Epithelial cell of esophagus (primary cell): ENCODE measurements at regions not wholly inside any gene's neighbourhood (a gene's known extent, or its start where the extent isn't known, plus 50 kb on each side); places are given as distances from the start of the nearest gene placed in this dataset.

ENCODE experiments used
- DNase-seq: peaks from one replicate; pipeline ENCODE4 v3.0.0; 2010; ENCODE audit warnings: low read depth
- H3K4me3 ChIP-seq: 2 replicates; pipeline ENCODE4 v1.5.1; 2011; ENCODE audit warnings: mild to moderate bottlenecking, low read length, control low read depth
- TF ChIP-seq, protein P1 (sequence below): IDR thresholded peaks from 2 replicates; pipeline ENCODE4 v1.5.1; 2011; ENCODE audit warnings: low read depth, mild to moderate bottlenecking, low read length, control low read depth, inconsistent platforms; ENCODE audit not compliant: insufficient read depth; ENCODE audit errors: missing control alignments

- no peak for DNase-seq
These were observed 362.7 kb upstream of the MMS22L start for GRCh38 chr6:97645757-97646156.

GRCh38 chr6:97653076-97653475, 370.1 kb upstream of the MMS22L start:
- no peak overlapping the region for H3K4me3 ChIP-seq
- TF ChIP-seq, protein P1, sequence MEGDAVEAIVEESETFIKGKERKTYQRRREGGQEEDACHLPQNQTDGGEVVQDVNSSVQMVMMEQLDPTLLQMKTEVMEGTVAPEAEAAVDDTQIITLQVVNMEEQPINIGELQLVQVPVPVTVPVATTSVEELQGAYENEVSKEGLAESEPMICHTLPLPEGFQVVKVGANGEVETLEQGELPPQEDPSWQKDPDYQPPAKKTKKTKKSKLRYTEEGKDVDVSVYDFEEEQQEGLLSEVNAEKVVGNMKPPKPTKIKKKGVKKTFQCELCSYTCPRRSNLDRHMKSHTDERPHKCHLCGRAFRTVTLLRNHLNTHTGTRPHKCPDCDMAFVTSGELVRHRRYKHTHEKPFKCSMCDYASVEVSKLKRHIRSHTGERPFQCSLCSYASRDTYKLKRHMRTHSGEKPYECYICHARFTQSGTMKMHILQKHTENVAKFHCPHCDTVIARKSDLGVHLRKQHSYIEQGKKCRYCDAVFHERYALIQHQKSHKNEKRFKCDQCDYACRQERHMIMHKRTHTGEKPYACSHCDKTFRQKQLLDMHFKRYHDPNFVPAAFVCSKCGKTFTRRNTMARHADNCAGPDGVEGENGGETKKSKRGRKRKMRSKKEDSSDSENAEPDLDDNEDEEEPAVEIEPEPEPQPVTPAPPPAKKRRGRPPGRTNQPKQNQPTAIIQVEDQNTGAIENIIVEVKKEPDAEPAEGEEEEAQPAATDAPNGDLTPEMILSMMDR = no peak
- DNase-seq = no peak

More at GRCh38 chr6:97645757-97646156, 362.7 kb upstream of the MMS22L start:
- TF ChIP-seq, protein P1 = no peak
- no peak overlapping the region for H3K4me3 ChIP-seq

GRCh38 chr6:97653517-97653916, 370.5 kb upstream of the MMS22L start:
- TF ChIP-seq, protein P1 = no peak
- no peak for DNase-seq

DNA sequence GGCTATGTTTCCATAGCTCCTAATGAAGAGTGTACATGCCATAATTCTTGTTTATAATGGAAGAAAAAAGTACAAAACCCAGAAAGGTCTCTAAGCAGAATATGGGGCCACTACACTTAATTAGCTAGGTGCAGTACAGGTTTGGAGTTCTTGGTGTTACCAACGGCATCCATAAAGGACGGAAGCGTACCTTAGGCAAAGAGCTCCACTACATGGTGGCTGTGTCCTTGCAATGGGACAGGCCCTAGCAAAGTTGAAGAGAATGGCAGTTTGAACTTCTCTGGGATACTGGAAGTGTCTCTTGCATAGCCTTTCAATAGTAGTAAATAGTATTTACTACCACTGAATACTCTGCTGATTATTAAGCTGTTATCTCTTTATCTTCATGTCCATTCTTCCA, 371.7 kb upstream of the MMS22L start:
- TF ChIP-seq, protein P1 = no peak
- no peak for DNase-seq

More at GRCh38 chr6:97653517-97653916, 370.5 kb upstream of the MMS22L start:
- no peak overlapping the region for H3K4me3 ChIP-seq

DNA sequence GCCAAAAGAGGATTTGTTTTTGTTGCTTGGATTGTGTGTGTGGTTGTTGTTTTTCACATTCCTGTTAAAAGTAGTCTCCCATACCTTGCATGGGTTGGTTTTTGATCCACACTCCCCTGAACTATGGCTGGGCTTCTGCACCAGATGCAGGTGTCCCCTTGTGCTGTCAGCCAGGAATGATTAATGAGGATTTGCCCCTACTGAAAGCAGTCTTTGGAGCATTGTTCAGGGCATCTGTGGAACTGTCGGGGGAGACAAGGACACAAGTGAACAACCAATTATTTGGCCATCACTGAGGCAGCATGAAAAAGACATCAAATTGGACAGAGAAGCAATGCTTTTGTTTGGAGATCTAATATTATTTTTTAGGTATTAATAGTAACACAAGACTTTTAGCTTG, 373.2 kb upstream of the MMS22L start:
- no peak overlapping the region for H3K4me3 ChIP-seq
- TF ChIP-seq, protein P1 = no peak
- DNase-seq = no peak

More for the DNA sequence above, 371.7 kb upstream of the MMS22L start:
- H3K4me3 ChIP-seq = no peak overlapping the region

- no peak overlapping the region for H3K4me3 ChIP-seq
- DNase-seq = no peak
- TF ChIP-seq, protein P1 = no peak
These were observed 373.8 kb upstream of the MMS22L start for GRCh38 chr6:97656706-97657350.

- TF ChIP-seq, protein P1 = no peak
- no peak for DNase-seq
- no peak overlapping the region for H3K4me3 ChIP-seq
These were observed 375.1 kb upstream of the MMS22L start for GRCh38 chr6:97658090-97658489.
